HepG2 (cell line): ENCODE measurements at regions not wholly inside any gene's neighbourhood (a gene's known extent, or its start where the extent isn't known, plus 50 kb on each side); places are given as distances from the start of the nearest gene placed in this dataset.

ENCODE experiments used
- ATAC-seq: fragments of 200-7000 bp; cut with Tn5 transposase; 3 replicates; pipeline ENCODE4 v1.9.1; 2020; ENCODE audit warnings: mild to moderate bottlenecking, moderate library complexity
- BruUV-seq: library from RNA; stranded (reverse); fragments of 400-500 nt; replicated peaks from 2 replicates; lab custom pipeline; 2021; lab: Mats Ljungman, UMichigan
- CTCF ChIA-PET: fragments of 300-600 bp; formaldehyde crosslinking; extraction: SDS; loops from one replicate; lab custom pipeline; 2021; ENCODE audit warnings: low total read pairs, inconsistent platforms, low intra/inter-chr PET ratio; lab: Yijun Ruan, JAX
- POLR2A ChIA-PET: fragments of 350-600 bp; sonication (Branson Sonifier 250); formaldehyde crosslinking; loops from one replicate; lab custom pipeline; 2020; ENCODE audit warnings: antibody characterized with exemption, inconsistent platforms; lab: Yijun Ruan, JAX
- DNase-seq: peaks from one replicate; pipeline ENCODE4 v3.0.0-alpha.2; 2015; ENCODE audit warnings: low spot score
- FAIRE-seq: peaks from 3 replicates; lab custom pipeline; 2011; peaks lifted over from hg19 to GRCh38; lab: Jason Lieb, UNC
- H2AFZ ChIP-seq: one replicate; pipeline ENCODE4 v1.6.1; 2011; ENCODE audit warnings: low read length, inconsistent platforms
- H3K27ac ChIP-seq: fragments of 300-600 bp; 3 replicates; pipeline ENCODE4 v1.8.0; 2011; ENCODE audit warnings: mixed run types, mild to moderate bottlenecking, mixed read lengths, low read length, inconsistent platforms; ENCODE audit not compliant: insufficient read depth; ENCODE audit errors: extremely low read length
- H3K27me3 ChIP-seq, 2 experiments: fragments of 200-600 bp in 1 of 2; 2 replicates in 1 of 2; 3 replicates in 1 of 2; pipeline versions ENCODE4 v1.6.0 to v1.8.0; 2011; ENCODE audit warnings: low read length in 2 of 2, mild to moderate bottlenecking in 2 of 2, moderate library complexity in 2 of 2, inconsistent platforms in 1 of 2; ENCODE audit not compliant: insufficient read depth in 2 of 2, control insufficient read depth in 1 of 2
- H3K36me3 ChIP-seq, 2 experiments: fragments of 200-600 bp in 1 of 2; replicated peaks in 1 of 2; 2 replicates in 1 of 2; 3 replicates in 1 of 2; pipeline versions ENCODE4 v1.5.1 to v1.8.0; 2011; ENCODE audit warnings: low read length in 2 of 2, inconsistent platforms in 1 of 2; ENCODE audit not compliant: insufficient read depth in 2 of 2, control insufficient read depth in 1 of 2
- H3K4me1 ChIP-seq: 2 replicates; pipeline ENCODE4 v1.5.1; 2012; ENCODE audit warnings: low read length, inconsistent platforms; ENCODE audit not compliant: insufficient read depth
- H3K4me2 ChIP-seq: 2 replicates; pipeline ENCODE4 v1.6.0; 2011; ENCODE audit warnings: low read depth, low read length, inconsistent platforms
- H3K4me3 ChIP-seq, 3 experiments: fragments of 200-600 bp in 1 of 3; sonication (generic), shearing (Covaris generic) in 1 of 3; replicated peaks in 1 of 3; 2 replicates each; pipeline ENCODE4 v1.5.1; 2011 to 2016; ENCODE audit warnings: low read length in 3 of 3, inconsistent platforms in 2 of 3, low read depth in 2 of 3, mild to moderate bottlenecking in 2 of 3, control low read depth in 1 of 3, mixed read lengths in 1 of 3; ENCODE audit not compliant: insufficient read depth in 1 of 3
- H3K79me2 ChIP-seq: one replicate; pipeline ENCODE4 v1.6.1; 2011; ENCODE audit warnings: low read length, inconsistent platforms; ENCODE audit not compliant: insufficient read depth
- H3K9ac ChIP-seq: 2 replicates; pipeline ENCODE4 v1.6.0; 2011; ENCODE audit warnings: mild to moderate bottlenecking, low read depth, low read length, inconsistent platforms; ENCODE audit not compliant: insufficient read depth
- H3K9me3 ChIP-seq: 2 replicates; pipeline ENCODE4 v1.5.1; 2012; ENCODE audit warnings: mild to moderate bottlenecking, low read length
- H4K20me1 ChIP-seq: 2 replicates; pipeline ENCODE4 v1.6.0; 2011; ENCODE audit warnings: inconsistent platforms, mild to moderate bottlenecking, low read length, moderate library complexity; ENCODE audit not compliant: insufficient read depth
- GTF3A ChIP-seq: sonication (generic); formaldehyde crosslinking; conservative IDR thresholded peaks from 2 replicates; pipeline ENCODE4 v1.4.0; 2020; ENCODE audit warnings: mild to moderate bottlenecking, missing genetic modification reagents
- HBP1 ChIP-seq: IDR thresholded peaks from 2 replicates; pipeline ENCODE4 v1.6.1; 2016; ENCODE audit warnings: low read depth, control low read depth
- HOXA3 ChIP-seq: sonication (generic); formaldehyde crosslinking; IDR thresholded peaks from 2 replicates; pipeline ENCODE4 v1.5.0; 2020; ENCODE audit warnings: missing genetic modification reagents
- POLR2AphosphoS2 ChIP-seq: IDR thresholded peaks from 2 replicates; pipeline ENCODE4 v1.6.1; 2011; ENCODE audit warnings: low read depth, low read length, improper control_type of control experiment
- SYNCRIP ChIP-seq: fragments of 200-400 bp; formaldehyde crosslinking; IDR thresholded peaks from 2 replicates; pipeline ENCODE4 v1.6.1; 2018; ENCODE audit warnings: mild to moderate bottlenecking, low read depth, low read length; ENCODE audit not compliant: insufficient read depth
- TRIM24 ChIP-seq: sonication (generic); formaldehyde crosslinking; IDR thresholded peaks from 2 replicates; pipeline ENCODE4 v1.8.0; 2022; ENCODE audit warnings: mild to moderate bottlenecking, missing genetic modification reagents
- ZNF275 ChIP-seq: sonication (generic); formaldehyde crosslinking; IDR thresholded peaks from 2 replicates; pipeline ENCODE4 v1.8.0; 2022; ENCODE audit warnings: missing genetic modification reagents, mild to moderate bottlenecking, inconsistent platforms, borderline replicate concordance
- ZSCAN5A ChIP-seq: sonication (generic); formaldehyde crosslinking; IDR thresholded peaks from 2 replicates; pipeline ENCODE4 v1.8.0; 2022; ENCODE audit warnings: mild to moderate bottlenecking, missing genetic modification reagents, borderline replicate concordance
- WGBS: methylation state at CpG from one replicate; pipeline ENCODE4 v1.1.6; 2017; ENCODE audit warnings: low lambda C conversion rate; 5-methylcytosine and 5-hydroxymethylcytosine counted together
- in situ Hi-C: cut with HindIII; loops from 2 replicates; pipeline ENCODE4 v1.10.0; 2017; ENCODE audit warnings: low pct_unique_long_range_greater_than_20kb; ENCODE audit not compliant: extremely low pct_ligation_motif_present
- intact Hi-C: fragments of 100-400 bp; cut with micrococcal nuclease; formaldehyde crosslinking; loops from one replicate; pipeline ENCODE4 v1.10.0; 2022; ENCODE audit not compliant: unreplicated experiment
- TF ChIP-seq, protein P1 (sequence below): sonication (generic); formaldehyde crosslinking; conservative IDR thresholded peaks from 2 replicates; pipeline ENCODE4 v1.4.0; 2020; ENCODE audit warnings: missing genetic modification reagents
- TF ChIP-seq, protein P2 (sequence below): sonication (generic); formaldehyde crosslinking; IDR thresholded peaks from 2 replicates; pipeline ENCODE4 v1.4.0; 2020; ENCODE audit warnings: missing genetic modification reagents
- TF ChIP-seq, protein P3 (sequence below): sonication (generic); formaldehyde crosslinking; IDR thresholded peaks from 2 replicates; pipeline ENCODE4 v1.4.0; 2020; ENCODE audit warnings: missing genetic modification reagents, borderline replicate concordance

DNA sequence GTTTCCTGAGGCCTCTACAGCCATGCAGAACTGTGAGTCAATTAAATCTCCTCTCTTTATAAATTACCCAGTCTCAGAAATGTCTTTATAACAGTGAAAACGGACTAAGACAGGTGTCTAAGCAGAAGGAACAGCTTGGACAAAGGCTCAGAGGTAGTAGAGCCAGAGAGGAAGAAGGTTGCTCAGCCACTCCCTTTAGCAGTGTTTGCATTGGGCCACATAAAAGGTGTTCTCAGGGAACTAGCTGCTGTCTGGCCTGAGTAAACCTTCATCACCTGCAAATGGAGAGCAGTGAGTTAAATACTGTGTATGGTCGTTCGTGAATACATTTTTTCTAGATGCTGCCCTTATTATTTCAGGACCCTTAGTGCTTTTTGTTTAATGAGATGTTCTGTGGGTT is 383.4 kb downstream of the EFNB2 start (continued):
- TF ChIP-seq HOXA3 (CRISPR knock-in tag) (no peak), TRIM24 (CRISPR knock-in tag) (no peak), ZNF275 (CRISPR knock-in tag) (no peak)
- TF ChIP-seq, protein P1, sequence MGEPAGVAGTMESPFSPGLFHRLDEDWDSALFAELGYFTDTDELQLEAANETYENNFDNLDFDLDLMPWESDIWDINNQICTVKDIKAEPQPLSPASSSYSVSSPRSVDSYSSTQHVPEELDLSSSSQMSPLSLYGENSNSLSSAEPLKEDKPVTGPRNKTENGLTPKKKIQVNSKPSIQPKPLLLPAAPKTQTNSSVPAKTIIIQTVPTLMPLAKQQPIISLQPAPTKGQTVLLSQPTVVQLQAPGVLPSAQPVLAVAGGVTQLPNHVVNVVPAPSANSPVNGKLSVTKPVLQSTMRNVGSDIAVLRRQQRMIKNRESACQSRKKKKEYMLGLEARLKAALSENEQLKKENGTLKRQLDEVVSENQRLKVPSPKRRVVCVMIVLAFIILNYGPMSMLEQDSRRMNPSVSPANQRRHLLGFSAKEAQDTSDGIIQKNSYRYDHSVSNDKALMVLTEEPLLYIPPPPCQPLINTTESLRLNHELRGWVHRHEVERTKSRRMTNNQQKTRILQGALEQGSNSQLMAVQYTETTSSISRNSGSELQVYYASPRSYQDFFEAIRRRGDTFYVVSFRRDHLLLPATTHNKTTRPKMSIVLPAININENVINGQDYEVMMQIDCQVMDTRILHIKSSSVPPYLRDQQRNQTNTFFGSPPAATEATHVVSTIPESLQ = no peak

GRCh38 chr13:106151056-106151699 is 384.3 kb downstream of the EFNB2 start:
- Histone ChIP-seq H3K9ac (no peak overlapping the region), H3K4me3 (no peak overlapping the region), H4K20me1 (no peaks in the 10 kb centered on the region), H2AFZ (no peak overlapping the region), H3K27ac (no peak overlapping the region), H3K79me2 (no peaks in the 10 kb centered on the region), H3K36me3 (no peaks in the 10 kb centered on the region), H3K4me1 (no peaks in the 10 kb centered on the region), H3K27me3 (no peaks in the 10 kb centered on the region), H3K4me2 (no peak overlapping the region), H3K9me3 (no peaks in the 10 kb centered on the region)
- ChIA-PET CTCF (no interaction called here), POLR2A (no interaction called here)
- DNase-seq = no peak
- no TSS peak for BruUV-seq
- in situ Hi-C loops = no loop called here
- intact Hi-C loops = no loop called here
- ATAC-seq = no peak
- no peak for FAIRE-seq
- under 1% methylated on average over 3 of the region's 3 CpGs for WGBS
- TF ChIP-seq ZSCAN5A (CRISPR knock-in tag) = no peak
- TF ChIP-seq, protein P2, sequence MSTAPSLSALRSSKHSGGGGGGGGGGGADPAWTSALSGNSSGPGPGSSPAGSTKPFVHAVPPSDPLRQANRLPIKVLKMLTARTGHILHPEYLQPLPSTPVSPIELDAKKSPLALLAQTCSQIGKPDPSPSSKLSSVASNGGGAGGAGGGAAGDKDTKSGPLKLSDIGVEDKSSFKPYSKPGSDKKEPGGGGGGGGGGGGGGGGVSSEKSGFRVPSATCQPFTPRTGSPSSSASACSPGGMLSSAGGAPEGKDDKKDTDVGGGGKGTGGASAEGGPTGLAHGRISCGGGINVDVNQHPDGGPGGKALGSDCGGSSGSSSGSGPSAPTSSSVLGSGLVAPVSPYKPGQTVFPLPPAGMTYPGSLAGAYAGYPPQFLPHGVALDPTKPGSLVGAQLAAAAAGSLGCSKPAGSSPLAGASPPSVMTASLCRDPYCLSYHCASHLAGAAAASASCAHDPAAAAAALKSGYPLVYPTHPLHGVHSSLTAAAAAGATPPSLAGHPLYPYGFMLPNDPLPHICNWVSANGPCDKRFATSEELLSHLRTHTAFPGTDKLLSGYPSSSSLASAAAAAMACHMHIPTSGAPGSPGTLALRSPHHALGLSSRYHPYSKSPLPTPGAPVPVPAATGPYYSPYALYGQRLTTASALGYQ (CRISPR knock-in tag) = no peak
- TF ChIP-seq POLR2AphosphoS2 = no peak
- TF ChIP-seq HBP1 = no peak
- TF ChIP-seq SYNCRIP = no peak
- TF ChIP-seq GTF3A (CRISPR knock-in tag) = no peak
- TF ChIP-seq, protein P3, sequence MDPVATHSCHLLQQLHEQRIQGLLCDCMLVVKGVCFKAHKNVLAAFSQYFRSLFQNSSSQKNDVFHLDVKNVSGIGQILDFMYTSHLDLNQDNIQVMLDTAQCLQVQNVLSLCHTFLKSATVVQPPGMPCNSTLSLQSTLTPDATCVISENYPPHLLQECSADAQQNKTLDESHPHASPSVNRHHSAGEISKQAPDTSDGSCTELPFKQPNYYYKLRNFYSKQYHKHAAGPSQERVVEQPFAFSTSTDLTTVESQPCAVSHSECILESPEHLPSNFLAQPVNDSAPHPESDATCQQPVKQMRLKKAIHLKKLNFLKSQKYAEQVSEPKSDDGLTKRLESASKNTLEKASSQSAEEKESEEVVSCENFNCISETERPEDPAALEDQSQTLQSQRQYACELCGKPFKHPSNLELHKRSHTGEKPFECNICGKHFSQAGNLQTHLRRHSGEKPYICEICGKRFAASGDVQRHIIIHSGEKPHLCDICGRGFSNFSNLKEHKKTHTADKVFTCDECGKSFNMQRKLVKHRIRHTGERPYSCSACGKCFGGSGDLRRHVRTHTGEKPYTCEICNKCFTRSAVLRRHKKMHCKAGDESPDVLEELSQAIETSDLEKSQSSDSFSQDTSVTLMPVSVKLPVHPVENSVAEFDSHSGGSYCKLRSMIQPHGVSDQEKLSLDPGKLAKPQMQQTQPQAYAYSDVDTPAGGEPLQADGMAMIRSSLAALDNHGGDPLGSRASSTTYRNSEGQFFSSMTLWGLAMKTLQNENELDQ = no peak
